ENCODE measurements at regions not wholly inside any gene's neighbourhood (a gene's known extent, or its start where the extent isn't known, plus 50 kb on each side); places are given as distances from the start of the nearest gene placed in this dataset.
"Not testable (repeated sequence)": the region's sequence is repeated elsewhere in the genome, so short reads cannot be mapped to it uniquely, and the experiment has no call there.

- Histone ChIP-seq H3K4me1 (no peaks in the 10 kb centered on the region), H3K27ac (no peak overlapping the region), H3K9me3 (no peaks in the 10 kb centered on the region), H3K36me3 (no peaks in the 10 kb centered on the region), H3K27me3 (no peaks in the 10 kb centered on the region), H3K4me3 (no peak overlapping the region)
- intact Hi-C loops (cut with DNase I) = no loop called here
- ATAC-seq (no peak), DNase-seq (no peak)
- no peak for TF ChIP-seq POLR2A (IDR thresholded peaks at IDR 0.05)
- no peak for TF ChIP-seq CTCF (IDR thresholded peaks at IDR 0.05)
Measured at GRCh38 chr1:74976491-74976890, 157.7 kb upstream of the LHX8 start.

DNA sequence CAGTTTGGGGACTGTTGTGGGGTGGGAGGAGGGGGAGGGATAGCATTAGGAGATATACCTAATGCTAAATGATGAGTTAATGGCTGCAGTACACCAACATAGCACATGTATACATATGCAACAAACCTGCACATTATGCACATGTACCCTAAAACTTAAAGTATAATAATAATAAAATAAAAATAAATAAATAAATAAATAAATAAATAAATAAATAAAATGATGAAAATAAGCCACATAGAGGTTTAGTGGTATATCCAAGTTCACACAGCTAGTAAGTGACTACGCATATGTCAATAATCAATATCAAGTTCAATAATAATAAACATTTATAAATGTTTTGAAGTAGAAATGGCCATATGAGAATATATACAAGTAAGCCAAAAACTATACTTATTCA, 141.7 kb upstream of the LHX8 start:
- H3K4me3 ChIP-seq; H3K4me1 ChIP-seq; ATAC-seq; H3K9me3 ChIP-seq; H3K27me3 ChIP-seq; DNase-seq; H3K27ac ChIP-seq; H3K36me3 ChIP-seq; intact Hi-C loops (cut with DNase I): not testable (repeated sequence)
- 95 to 100% (median 99%) methylated on average over 1 of the region's 1 CpG for WGBS, 4 donors

DNA sequence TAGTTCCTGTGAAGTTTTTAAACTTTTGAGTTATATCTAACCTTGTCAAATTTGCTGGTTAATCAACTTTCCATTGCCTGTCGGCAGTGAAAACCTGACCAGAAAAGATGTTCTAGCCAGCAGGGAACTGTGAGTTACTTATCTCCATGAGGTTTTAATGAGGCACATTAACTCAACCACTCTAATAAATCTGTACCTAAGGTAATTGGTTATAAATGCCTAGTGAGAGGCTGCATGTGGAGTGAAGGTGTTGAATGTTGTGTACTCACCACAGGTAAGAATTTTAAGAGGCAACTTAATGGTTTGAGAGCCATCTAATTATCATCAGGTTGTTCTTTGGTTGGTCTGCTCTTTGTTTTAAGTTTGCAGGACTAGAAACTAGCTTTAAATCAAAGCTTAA, 138.4 kb upstream of the LHX8 start:
- WGBS, 4 donors = 75 to 95% (median 85%) methylated on average over 1 of the region's 1 CpG
- Histone ChIP-seq H3K27ac (no peak overlapping the region), H3K4me3 (no peak overlapping the region), H3K27me3 (no peaks in the 10 kb centered on the region), H3K4me1 (no peaks in the 10 kb centered on the region), H3K9me3 (peaks cover 0 to 3% (median 0%) of the 10 kb centered on the region in 12 donors), H3K36me3 (no peaks in the 10 kb centered on the region)
- DNase-seq (no peak), ATAC-seq (no peak)
- TF ChIP-seq POLR2A (IDR thresholded peaks at IDR 0.05) = no peak
- TF ChIP-seq CTCF (IDR thresholded peaks at IDR 0.05) = no peak
- intact Hi-C loops (cut with DNase I) = no loop called here

GRCh38 chr1:75010547-75010946, 123.6 kb upstream of the LHX8 start:
- WGBS, 4 donors = 78 to 91% (median 83%) methylated on average over 2 of the region's 2 CpGs
- intact Hi-C loops (cut with DNase I) = no loop called here
- no peak for ATAC-seq

More at GRCh38 chr1:75010547-75010946, 123.6 kb upstream of the LHX8 start:
- Histone ChIP-seq H3K9me3 (no peaks in the 10 kb centered on the region), H3K4me3 (no peak overlapping the region), H3K36me3 (no peaks in the 10 kb centered on the region), H3K4me1 (no peaks in the 10 kb centered on the region), H3K27me3 (no peaks in the 10 kb centered on the region), H3K27ac (no peak overlapping the region)
- no peak for DNase-seq
- TF ChIP-seq POLR2A (IDR thresholded peaks at IDR 0.05) (no peak), CTCF (IDR thresholded peaks at IDR 0.05) (no peak)
